GM19468 (cell line): ENCODE measurements at regions not wholly inside any gene's neighbourhood (a gene's known extent, or its start where the extent isn't known, plus 50 kb on each side); places are given as distances from the start of the nearest gene placed in this dataset.
"Not testable (repeated sequence)": the region's sequence is repeated elsewhere in the genome, so short reads cannot be mapped to it uniquely, and the experiment has no call there.

Source experiments
- ATAC-seq: cut with Tn5 transposase; IDR thresholded peaks from one replicate; pipeline ENCODE4 v1.9.1; 2021; ENCODE audit warnings: mild to moderate bottlenecking, moderate library complexity, moderate number of reproducible peaks; ENCODE audit not compliant: unreplicated experiment; ENCODE audit errors: extremely low read depth

- ATAC-seq: no peak
Observed at GRCh38 chr5:112034421-112034979, 277.5 kb upstream of the NREP start.

DNA sequence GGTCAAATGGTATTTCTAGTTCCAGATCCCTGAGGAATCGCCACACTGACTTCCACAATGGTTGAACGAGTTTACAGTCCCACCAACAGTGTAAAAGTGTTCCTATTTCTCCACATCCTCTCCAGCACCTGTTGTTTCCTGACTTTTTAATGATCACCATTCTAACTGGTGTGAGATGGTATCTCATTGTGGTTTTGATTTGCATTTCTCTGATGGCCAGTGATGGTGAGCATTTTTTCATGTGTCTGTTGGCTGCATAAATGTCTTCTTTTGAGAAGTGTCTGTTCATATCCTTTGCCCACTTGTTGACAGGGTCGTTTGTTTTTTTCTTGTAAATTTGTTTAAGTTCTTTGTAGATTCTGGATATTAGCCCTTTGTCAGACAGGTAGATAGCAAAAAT, 269.9 kb upstream of the NREP start:
- ATAC-seq: not testable (repeated sequence)

DNA sequence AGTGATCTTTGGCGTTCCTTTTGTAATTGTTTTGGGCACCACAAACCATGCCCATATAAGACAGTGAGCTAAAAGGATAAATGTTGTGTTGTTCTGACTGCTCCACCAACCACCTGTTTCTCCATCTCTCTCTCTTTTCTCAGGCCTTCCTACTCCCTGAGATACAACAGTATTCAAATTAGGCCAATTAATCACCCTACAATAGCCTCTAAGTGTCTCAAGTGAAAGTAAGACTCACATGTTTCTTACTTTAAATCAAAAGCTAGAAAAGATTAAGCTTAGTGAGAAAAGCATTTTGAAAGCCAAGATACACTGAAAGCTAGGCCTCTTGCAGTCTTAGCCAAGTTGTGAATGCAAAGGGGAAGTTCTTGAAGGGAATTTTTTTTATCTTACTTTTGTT, 268.8 kb upstream of the NREP start:
- ATAC-seq: peak; percentile 25

DNA sequence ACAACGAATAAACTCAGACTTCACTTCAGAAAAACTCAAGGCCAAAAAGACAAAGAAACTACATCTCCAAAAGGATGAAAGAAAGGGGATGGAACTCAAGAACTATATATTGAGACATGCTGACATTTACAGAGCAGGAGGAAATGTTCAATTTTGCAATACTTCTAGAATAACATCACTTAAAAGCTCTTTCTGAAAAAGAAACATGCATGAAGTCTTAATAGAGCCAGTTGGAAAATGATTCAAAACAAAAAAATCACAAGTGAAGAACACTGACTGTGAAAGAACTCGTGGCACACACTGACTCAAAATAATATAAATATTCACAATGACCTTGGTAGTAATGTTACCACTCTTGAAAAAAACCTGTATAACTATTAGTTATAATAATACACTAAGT, 267.8 kb upstream of the NREP start:
- ATAC-seq: no peak

DNA sequence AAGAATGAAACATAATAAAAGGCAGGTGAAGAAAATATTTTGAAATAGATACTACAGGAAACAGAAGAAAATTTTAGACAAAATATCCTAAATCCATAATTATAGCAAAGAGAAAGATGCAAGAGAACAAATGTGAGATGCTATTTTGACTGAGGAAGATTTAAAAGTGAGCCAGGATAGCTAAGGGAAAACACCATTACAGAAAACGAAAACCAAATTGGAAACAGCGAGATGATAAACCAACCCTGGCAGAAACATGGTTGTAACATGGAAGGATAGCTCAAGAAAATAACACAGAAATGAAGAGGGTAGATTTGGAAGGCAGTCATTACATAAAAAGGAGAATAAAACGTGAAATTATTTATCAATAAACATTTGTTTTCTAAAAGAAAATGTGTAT, 267.2 kb upstream of the NREP start:
- ATAC-seq: no peak

DNA sequence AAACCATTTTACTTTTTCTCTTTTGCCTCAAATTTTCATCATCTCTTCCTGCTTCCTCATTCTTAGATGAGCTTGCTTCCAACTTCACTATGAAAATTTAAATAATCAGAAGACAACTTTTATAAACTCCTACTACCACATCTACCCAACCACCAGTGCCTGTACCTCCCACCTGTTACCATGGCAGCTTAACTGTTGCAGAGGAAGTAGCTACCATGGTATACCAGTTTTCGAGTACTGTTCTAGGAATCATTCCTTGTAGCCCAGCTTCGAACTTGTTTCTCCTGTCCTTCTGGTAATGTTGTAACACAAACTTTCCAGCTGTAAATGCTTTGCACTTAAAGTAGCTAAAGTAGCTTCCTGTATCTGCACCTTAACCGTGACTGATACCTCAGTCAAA, 266.8 kb upstream of the NREP start:
- ATAC-seq: no peak

DNA sequence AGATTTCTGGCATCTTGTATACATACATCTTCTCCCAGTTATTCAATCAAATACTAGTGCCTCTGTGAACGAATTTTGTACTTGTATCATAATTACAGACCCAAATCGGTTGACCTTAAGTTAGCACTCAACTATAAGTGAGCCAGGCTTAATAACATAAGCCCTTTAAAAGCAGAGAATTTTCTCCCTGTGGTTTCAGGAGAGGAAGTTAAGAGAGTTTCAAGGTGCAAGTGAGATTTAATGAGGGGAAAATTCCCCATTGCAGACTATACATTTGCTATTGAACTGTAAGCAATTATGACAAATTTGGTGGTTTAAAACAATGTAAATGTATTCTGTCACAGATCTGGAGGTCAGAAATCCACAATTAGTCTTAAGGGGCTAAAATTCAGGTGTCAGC, 261.9 kb upstream of the NREP start:
- no peak for ATAC-seq

DNA sequence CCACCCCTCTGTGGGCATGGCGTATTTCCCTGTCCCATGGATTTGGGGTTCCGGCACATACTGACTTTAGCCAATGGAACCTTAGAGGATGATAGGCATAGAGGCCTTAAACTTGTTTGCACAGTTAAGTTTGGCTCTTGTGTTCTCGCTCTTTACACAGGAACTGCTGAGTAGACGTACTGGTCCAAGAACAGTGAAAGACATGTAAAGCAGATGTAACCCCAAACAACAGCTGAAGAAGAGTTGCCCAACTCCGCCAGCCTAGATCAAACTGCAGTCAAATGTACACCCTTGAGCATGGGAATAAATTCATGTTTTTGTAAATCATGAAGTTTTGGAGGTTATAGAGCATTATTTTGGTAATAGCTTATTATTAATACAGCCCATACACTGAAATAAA, 260.0 kb upstream of the NREP start:
- no peak for ATAC-seq

GRCh38 chr5:112014783-112015395, 257.9 kb upstream of the NREP start:
- no peak for ATAC-seq

GRCh38 chr5:112013660-112014059, 256.7 kb upstream of the NREP start:
- no peak for ATAC-seq

DNA sequence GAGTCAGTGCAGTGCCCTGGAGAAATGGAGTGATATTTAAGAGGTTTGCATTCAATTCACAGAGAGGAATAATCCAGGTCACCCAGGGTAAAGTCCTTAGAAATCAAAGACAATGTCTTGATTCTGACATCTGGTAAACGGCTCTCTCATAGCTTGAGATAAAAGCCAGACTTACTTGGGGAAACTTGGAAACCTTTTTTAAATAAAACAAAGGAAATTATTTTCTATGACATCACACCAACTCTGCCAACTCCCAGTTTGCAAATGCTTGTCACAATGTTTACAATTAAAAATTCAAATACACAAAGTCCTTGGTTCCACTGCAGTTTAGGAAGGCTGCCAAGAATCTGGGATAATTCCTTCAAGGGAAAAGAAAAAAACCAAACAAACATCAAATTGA, 255.1 kb upstream of the NREP start:
- no peak for ATAC-seq

DNA sequence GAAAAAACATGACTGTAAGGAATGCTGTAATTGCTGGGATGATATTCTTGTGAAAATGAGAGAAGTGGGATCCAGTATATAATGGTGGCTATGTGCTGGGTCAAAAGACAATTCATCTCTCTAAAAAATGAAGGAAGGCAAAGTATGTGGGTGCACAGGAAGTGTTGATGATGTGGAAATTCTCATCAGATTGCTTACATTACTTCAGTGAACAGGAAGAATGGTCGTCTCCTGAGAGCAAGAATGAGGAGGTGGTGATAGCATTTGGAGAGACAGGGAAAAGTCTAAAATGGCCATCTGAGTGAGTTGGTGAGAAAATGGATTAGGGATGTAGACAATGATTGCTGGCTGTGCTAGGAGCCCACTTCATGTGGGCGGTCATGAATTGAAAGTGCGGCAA, 253.5 kb upstream of the NREP start:
- no peak for ATAC-seq

DNA sequence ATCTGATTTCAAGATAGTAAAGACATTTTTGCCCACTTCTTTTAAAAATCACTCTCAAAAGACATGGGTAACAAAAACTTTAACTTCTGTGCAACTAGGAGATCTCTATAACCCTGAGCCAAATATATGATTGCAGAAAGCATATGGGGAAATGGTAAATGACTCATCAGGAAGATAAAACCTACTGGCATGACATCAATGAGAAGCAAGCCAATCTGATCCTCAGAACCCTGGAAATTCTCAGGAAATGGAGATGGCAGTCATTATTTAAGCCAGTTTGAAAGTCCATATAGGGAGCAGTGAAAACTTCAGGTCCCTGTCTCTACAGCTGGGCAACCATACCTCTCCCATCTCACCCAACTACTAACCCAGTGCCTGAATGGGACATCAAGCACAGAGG, 249.7 kb upstream of the NREP start:
- ATAC-seq: no peak

DNA sequence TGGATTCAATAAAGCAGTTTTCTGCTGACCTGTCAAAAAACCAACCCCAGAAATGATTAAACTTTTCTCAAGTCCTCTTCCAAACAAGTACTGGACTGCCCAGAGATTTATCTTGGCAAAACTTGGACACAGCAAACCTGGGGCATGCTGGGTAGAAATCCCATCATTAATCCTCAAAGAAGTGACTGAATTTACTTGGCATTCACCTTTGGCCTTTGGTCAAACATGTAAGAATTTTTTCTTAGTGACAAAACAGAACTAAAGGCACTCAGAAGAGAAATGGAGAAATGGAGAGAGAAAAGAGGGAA, 248.6 kb upstream of the NREP start:
- ATAC-seq: no peak

DNA sequence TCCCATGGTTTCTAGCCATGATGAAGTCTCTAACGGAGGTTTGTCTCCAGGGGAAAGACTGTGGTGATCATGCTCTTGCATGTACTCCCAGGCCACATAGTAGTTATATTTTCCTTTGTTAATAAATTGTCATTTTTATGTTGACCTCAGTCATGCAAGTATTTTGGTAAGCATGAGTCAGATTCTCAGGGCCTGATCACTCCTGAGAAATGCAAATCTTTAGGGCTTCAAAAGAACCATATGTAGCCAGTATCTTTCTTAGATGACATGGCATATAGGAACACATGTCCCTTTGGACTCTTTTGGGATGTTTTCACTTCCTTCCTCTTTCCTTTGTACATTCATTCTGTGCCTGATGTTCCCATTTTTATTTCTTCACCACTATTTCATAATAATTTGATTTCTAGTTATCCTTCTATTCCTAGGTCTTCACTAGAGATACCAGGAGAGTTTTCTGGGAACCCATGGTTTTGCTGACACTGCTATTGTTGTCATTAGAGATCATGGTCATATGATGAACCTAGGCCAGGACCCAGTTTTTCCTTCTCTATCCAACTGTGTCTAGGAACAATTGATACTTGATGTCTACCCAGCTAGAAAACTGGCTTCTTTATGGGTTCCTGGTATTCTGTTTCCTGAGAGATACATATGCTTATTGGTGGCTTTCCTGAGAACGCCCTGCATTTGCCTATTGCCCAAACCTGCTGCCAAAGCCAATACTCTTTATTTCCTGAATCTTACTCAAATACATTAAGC, 248.1 kb upstream of the NREP start:
- ATAC-seq: peak; percentile 79

- no peak for ATAC-seq
Observed at GRCh38 chr5:112002376-112002775, 245.4 kb upstream of the NREP start.

DNA sequence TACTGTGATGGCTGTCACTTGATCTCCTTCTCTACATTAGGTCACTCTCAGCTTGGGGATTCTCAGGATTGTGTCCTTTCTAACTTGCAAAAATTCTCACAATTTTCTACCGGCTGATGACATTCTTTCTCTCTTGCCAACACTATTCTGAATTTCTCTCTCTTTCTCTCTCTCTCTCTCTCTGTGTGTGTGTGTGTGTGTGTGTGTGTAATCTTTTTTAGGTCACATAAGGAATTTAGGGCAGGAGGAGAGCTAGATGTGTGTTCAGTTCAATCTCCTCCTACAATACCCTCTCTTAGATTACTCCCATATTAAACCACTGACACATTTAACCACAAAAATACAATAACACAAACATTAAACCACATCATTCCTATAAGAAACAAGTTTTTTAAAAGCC, 242.3 kb upstream of the NREP start:
- ATAC-seq: no peak

GRCh38 chr5:111998871-111999270, 241.9 kb upstream of the NREP start:
- no peak for ATAC-seq

GRCh38 chr5:111997711-111998110, 240.7 kb upstream of the NREP start:
- no peak for ATAC-seq

DNA sequence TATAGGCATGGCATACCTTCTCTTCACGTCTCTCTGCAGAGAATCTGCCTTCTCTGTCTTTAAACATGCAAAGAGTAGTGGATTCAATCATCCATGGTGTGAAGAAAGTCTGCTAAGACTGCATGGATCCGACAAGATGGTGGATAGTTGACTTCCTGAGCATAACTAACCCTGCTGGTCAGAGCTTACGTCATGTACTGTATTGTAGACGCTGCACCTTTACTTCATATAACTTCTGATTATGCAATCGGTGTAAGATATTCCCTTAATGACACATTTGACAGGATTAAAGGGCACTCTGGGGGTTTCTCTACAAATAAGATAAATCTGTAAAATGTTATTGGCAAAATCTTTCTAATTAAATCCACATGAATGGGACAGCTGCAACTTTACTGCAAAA, 240.3 kb upstream of the NREP start:
- no peak for ATAC-seq

- ATAC-seq: no peak
Observed at GRCh38 chr5:111996574-111996973, 239.6 kb upstream of the NREP start.

DNA sequence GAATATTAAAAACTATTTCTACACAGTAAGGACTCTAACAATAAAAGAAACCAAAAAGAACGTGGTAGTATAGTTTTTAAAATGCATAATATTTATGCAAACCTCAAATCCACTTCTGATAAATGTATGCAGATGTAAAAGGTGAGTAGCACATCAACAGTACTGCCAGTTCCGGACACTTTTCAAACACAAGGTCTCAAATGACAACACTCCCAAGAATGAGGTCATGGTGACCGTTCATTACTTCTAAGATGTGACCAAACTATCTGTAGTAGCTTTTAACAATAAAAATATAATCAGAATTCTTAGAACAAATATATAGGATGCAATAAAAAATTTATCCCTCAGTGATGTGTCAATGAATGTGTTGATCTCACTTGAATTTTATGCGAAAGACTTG, 238.7 kb upstream of the NREP start:
- ATAC-seq: no peak
